PFSK-1 (cell line): ENCODE measurements at regions not wholly inside any gene's neighbourhood (a gene's known extent, or its start where the extent isn't known, plus 50 kb on each side); places are given as distances from the start of the nearest gene placed in this dataset.

Experiments used
- FOXP2 ChIP-seq: optimal IDR thresholded peaks from 2 replicates; pipeline ENCODE3; 2011; ENCODE audit warnings: borderline replicate concordance, control low read depth, inconsistent platforms; ENCODE audit not compliant: insufficient read depth; ENCODE audit errors: extremely low read length, extremely low read depth
- POLR2AphosphoS5 ChIP-seq: IDR thresholded peaks from 2 replicates; pipeline ENCODE4 v1.6.1; 2012; ENCODE audit warnings: low read depth, mild to moderate bottlenecking, control low read depth, low read length, moderate library complexity
- SIN3A ChIP-seq: IDR thresholded peaks from 2 replicates; pipeline ENCODE4 v1.6.1; 2012; ENCODE audit warnings: mild to moderate bottlenecking, low read length, moderate library complexity, borderline replicate concordance; ENCODE audit not compliant: insufficient read depth
- TAF1 ChIP-seq: IDR thresholded peaks from 2 replicates; pipeline ENCODE4 v1.6.1; 2012; ENCODE audit warnings: low read length, control low read depth, borderline replicate concordance; ENCODE audit not compliant: insufficient read depth
- TF ChIP-seq, protein P1 (sequence below), 2 experiments: IDR thresholded peaks; 2 replicates each; pipeline versions ENCODE4 v1.6.1 to v1.8.0; 2011 to 2012; ENCODE audit warnings: low read depth in 2 of 2, low read length in 2 of 2, control low read depth in 1 of 2, inconsistent platforms in 1 of 2, mild to moderate bottlenecking in 1 of 2, moderate library complexity in 1 of 2; ENCODE audit not compliant: insufficient read depth in 1 of 2

DNA sequence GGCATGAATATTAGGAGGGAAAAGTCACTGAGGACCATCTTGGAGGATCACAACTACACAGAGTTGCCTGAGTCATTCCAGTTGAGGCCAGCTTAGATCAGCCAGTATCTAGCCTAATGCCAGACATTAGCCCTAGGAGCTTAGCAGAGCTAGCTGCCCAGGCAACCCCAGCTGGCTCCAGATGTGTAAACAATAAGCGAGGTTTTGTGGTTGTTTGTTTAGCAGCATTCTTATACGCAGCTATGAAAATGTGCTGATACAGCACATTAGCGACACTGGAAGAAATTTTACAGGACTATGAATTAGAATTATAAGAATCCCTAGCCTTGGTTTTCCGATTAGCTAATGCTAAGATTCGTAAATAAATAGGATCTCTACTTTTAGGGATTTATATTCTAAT is 59.3 kb downstream of the BTBD3 start:
- TF ChIP-seq TAF1 (no peak), FOXP2 (no peak), POLR2AphosphoS5 (no peak), SIN3A (no peak)
- TF ChIP-seq, protein P1, sequence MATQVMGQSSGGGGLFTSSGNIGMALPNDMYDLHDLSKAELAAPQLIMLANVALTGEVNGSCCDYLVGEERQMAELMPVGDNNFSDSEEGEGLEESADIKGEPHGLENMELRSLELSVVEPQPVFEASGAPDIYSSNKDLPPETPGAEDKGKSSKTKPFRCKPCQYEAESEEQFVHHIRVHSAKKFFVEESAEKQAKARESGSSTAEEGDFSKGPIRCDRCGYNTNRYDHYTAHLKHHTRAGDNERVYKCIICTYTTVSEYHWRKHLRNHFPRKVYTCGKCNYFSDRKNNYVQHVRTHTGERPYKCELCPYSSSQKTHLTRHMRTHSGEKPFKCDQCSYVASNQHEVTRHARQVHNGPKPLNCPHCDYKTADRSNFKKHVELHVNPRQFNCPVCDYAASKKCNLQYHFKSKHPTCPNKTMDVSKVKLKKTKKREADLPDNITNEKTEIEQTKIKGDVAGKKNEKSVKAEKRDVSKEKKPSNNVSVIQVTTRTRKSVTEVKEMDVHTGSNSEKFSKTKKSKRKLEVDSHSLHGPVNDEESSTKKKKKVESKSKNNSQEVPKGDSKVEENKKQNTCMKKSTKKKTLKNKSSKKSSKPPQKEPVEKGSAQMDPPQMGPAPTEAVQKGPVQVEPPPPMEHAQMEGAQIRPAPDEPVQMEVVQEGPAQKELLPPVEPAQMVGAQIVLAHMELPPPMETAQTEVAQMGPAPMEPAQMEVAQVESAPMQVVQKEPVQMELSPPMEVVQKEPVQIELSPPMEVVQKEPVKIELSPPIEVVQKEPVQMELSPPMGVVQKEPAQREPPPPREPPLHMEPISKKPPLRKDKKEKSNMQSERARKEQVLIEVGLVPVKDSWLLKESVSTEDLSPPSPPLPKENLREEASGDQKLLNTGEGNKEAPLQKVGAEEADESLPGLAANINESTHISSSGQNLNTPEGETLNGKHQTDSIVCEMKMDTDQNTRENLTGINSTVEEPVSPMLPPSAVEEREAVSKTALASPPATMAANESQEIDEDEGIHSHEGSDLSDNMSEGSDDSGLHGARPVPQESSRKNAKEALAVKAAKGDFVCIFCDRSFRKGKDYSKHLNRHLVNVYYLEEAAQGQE (IDR thresholded peaks at IDR 0.05; ENCODE audit: insufficient read depth in 1 of 2, low read depth in 2 of 2, low read length in 2 of 2) = no peak

DNA sequence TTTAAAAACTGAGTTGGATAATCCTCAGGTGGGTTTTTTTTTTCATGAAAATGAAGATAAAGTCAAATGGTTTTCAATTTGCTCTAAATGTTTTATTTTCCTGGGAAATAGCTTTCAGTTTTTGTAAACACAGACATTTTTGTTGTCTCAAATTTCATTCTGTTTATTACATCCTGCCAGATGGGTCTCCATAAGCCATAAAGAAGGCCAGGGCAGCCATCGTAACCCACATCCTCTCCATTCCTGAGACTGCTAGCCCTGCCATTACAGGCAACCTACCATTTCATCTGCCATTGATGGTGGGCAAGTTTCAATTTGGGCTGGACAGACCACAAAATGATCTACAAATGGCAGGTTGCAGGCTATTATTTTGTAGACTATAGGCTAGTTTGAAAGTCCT is 60.8 kb downstream of the BTBD3 start:
- TF ChIP-seq TAF1 = no peak
- no peak for TF ChIP-seq POLR2AphosphoS5
- TF ChIP-seq SIN3A = no peak
- TF ChIP-seq, protein P1 (IDR thresholded peaks at IDR 0.05; ENCODE audit: insufficient read depth in 1 of 2, low read depth in 2 of 2, low read length in 2 of 2) = no peak
- no peak for TF ChIP-seq FOXP2

DNA sequence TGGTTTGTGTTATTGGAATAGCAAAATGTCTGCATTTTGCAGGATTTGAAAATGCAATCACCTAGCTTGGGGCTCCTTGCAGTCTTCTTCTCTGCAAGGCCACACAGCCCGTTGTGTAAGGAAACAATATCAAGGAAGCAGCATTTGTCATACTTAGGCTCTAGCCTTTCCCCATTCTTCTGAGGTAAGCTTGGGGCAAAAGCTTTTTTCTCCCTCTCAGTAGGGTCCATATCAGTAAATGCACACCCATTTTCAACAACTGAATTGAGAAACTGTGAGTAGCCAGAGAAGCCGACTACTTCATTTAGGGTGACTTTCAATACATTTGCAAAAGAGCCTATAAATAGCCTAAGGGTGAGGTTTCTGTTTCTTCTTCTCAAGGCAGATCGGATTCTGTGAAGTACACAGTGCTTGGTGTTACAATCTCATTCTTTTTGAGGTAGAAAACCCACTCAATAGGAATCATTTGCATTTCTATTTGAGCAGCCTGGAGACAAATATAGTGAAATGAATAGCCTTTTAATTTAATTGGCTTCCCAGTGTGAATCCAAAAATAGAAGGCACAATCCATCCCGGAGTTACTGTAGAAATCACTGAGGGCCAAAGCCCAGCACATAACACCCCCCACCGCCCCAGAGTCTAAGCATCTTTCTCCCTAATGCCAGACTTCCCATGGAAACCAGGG is 61.8 kb downstream of the BTBD3 start:
- no peak for TF ChIP-seq FOXP2
- TF ChIP-seq, protein P1 (IDR thresholded peaks at IDR 0.05; ENCODE audit: insufficient read depth in 1 of 2, low read depth in 2 of 2, low read length in 2 of 2) = no peak
- TF ChIP-seq POLR2AphosphoS5 = no peak
- TF ChIP-seq TAF1 = no peak
- no peak for TF ChIP-seq SIN3A

DNA sequence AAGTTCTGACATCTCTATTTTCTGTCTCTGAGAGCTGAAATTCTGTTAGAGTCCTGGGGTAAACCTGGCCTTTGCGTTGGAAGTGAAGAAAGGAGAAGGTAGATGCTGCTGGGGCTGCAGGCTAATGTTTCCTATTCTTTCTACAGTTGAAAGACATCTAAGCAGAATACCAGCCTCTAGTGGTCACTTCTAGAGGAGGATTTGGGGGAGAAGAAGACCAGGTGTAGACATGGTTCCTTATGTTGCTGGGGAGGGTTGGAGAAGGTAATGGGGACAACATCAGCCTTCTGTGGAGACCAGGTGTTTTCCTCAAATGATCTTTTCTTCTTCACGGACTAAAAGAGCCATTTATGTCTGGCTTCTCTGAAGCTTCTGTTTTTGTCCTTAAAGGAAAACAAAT is 62.6 kb downstream of the BTBD3 start:
- TF ChIP-seq, protein P1 (IDR thresholded peaks at IDR 0.05; ENCODE audit: insufficient read depth in 1 of 2, low read depth in 2 of 2, low read length in 2 of 2) = no peak
- no peak for TF ChIP-seq FOXP2
- TF ChIP-seq SIN3A = no peak
- TF ChIP-seq TAF1 = no peak
- no peak for TF ChIP-seq POLR2AphosphoS5
